Transverse colon (tissue), 3 donors: ENCODE measurements at regions not wholly inside any gene's neighbourhood (a gene's known extent, or its start where the extent isn't known, plus 50 kb on each side); places are given as distances from the start of the nearest gene placed in this dataset.

Experiments used
- POLR2A ChIP-seq: fragments of 450-650 bp; IDR thresholded peaks from one replicate; pipeline ENCODE4 v1.6.1; 2016; ENCODE audit warnings: antibody characterized with exemption, mild to moderate bottlenecking, moderate library complexity
- TF ChIP-seq, protein P1 (sequence below), 5 experiments: fragments of 200-600 bp in 3 of 5; fragments of 450-650 bp in 2 of 5; sonication (generic) in 3 of 5; IDR thresholded peaks; 1 replicate in 2 of 5; 2 replicates in 3 of 5; pipeline ENCODE4 v1.5.1; 2016 to 2017; ENCODE audit warnings: antibody characterized with exemption in 5 of 5, inconsistent platforms in 3 of 5, mild to moderate bottlenecking in 2 of 5, moderate library complexity in 1 of 5

DNA sequence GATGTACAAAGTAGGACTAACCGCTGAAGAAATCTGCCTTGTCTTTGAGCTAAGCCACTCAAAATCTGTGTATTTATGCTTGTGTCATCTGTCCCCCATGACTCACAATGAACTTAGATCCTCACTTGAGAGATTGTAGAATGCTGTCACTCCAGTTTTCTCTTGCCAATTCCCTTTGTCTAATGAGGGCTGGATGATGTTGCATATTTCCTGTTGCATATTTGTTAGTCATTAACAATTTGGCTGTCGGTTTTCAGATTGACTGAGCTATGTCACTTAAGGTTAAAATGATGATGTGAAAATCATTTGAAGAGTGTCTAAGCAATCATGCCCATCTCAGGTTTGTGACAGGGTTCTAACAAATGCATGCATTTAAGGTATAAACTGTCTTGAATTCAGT lies 481.7 kb downstream of the CDH10 start:
- TF ChIP-seq, protein P1, sequence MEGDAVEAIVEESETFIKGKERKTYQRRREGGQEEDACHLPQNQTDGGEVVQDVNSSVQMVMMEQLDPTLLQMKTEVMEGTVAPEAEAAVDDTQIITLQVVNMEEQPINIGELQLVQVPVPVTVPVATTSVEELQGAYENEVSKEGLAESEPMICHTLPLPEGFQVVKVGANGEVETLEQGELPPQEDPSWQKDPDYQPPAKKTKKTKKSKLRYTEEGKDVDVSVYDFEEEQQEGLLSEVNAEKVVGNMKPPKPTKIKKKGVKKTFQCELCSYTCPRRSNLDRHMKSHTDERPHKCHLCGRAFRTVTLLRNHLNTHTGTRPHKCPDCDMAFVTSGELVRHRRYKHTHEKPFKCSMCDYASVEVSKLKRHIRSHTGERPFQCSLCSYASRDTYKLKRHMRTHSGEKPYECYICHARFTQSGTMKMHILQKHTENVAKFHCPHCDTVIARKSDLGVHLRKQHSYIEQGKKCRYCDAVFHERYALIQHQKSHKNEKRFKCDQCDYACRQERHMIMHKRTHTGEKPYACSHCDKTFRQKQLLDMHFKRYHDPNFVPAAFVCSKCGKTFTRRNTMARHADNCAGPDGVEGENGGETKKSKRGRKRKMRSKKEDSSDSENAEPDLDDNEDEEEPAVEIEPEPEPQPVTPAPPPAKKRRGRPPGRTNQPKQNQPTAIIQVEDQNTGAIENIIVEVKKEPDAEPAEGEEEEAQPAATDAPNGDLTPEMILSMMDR (IDR thresholded peaks at IDR 0.05) = no peak
- no peak for TF ChIP-seq POLR2A
